NCI-H146 treated with DMSO at 0.1 percent for 48 hours (cell line): ENCODE measurements at regions not wholly inside any gene's neighbourhood (a gene's known extent, or its start where the extent isn't known, plus 50 kb on each side); places are given as distances from the start of the nearest gene placed in this dataset.

ENCODE experiments used
- DNase-seq: peaks from one replicate; lab custom pipeline; 2025; ENCODE audit not compliant: unreplicated experiment; lab: John Stamatoyannopoulos, UW

GRCh38 chr2:15074751-15075700, 442.5 kb downstream of the LRATD1 start:
- DNase-seq: no peak

GRCh38 chr2:15076668-15077067, 444.2 kb downstream of the LRATD1 start:
- DNase-seq: no peak

DNA sequence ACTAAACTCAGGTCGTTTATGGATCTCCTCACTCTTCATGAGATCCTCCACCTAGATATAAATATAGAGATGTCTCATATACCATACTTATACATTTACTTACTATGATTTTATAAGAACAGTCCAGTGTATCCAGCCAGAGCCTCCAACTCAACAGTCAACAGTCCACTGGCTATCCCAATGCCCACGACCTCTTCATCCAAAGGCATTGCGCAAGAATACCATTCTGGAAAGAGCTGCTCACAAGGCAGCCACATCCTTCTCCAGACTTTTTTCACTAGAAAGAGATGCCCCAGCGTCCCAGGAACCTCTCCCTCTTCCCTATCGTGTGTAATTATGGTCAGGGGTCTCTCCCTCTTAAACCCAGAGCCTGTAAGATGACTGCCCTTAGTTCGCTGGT, 448.8 kb downstream of the LRATD1 start:
- no peak for DNase-seq

GRCh38 chr2:15082105-15083058, 449.9 kb downstream of the LRATD1 start:
- DNase-seq: no peak

- DNase-seq: no peak
Observed at GRCh38 chr2:15084826-15085489, 452.4 kb downstream of the LRATD1 start.

GRCh38 chr2:15092181-15092580, 459.7 kb downstream of the LRATD1 start:
- DNase-seq: no peak

GRCh38 chr2:15092691-15093090, 460.2 kb downstream of the LRATD1 start:
- DNase-seq: no peak

GRCh38 chr2:15094161-15094560, 461.6 kb downstream of the LRATD1 start:
- DNase-seq: no peak

DNA sequence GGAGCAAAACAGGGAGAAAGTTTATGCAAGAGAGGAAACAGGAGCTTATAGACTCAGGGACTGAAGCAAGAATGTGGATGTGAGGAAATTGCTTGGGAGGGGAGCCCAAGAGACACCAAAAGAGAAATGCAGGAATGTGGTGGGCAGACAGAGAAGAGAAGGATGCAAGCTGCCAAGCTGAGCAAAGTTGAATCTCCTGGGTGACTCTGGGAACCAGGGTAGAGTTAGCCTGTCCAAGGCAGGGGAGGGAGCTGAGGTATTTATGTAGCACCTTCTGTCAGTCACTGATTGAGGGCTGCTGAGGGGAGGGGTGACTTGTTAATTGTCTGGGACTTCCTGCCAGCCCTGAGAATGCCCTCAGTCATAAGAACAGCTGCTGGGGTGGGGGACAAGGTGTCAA, 464.3 kb downstream of the NBAS start:
- no peak for DNase-seq

DNA sequence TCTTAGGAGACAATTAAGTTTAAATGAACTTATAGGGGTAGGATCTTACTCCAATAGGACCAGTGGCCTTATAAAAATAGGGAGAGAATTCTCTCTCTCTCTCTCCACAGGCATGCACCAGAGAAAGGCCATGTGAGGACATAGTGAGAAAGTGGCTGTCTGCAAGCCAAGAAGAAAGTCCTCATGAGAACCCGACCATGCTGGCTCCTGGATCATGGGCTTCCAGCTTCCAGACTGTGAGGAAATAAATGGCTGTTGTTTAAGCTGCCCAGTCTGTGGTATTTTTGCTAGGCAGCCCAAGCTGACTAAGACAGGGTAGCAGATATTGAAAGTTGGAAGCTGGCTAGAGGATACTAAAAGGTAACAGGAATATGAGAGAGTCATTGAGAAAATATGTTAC, 454.0 kb downstream of the NBAS start:
- DNase-seq: no peak

- no peak for DNase-seq
Observed at GRCh38 chr2:15111718-15112117, 449.4 kb downstream of the NBAS start.

GRCh38 chr2:15112216-15112615, 448.9 kb downstream of the NBAS start:
- no peak for DNase-seq

DNA sequence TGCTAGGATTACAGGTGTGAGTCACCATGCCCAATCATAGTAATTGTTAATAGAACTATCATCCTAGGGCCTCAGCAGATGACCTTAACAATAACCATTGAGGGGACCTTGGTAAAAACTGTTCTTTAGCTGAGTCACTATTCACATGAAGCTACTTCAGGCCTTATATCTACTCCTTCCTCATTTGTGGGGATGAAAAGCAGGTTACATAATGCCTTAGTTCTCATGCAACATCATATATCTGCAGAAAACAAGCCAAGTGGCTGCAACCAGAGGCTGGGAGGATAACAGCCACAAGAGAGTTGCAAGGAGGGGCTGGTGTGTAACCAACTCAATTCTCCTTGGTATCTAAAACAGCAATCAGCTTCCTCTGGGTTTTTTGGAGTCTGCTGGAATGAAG, 445.4 kb downstream of the NBAS start:
- DNase-seq: no peak

DNA sequence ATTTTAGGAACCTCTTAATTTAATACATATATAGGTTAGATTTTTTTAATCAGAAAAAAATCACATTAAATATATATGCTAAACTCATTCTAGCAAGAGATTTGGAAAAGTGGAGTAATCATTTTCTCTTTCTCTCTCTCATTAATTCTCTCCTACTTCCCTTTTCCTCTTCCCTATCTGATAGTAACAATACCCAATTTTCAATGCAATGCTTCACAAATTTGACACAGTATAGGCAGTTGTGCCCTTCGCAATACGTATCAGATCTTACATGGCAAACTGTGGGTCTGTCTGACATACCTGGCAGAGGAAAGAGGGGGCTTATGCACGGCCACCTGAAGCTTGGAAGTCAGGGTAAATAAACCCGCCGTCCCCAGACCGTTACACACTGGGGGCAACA, 444.3 kb downstream of the NBAS start:
- no peak for DNase-seq
